A673 (cell line): ENCODE measurements at regions not wholly inside any gene's neighbourhood (a gene's known extent, or its start where the extent isn't known, plus 50 kb on each side); places are given as distances from the start of the nearest gene placed in this dataset.

Source experiments
- BruUV-seq: library from RNA; stranded (reverse); fragments of 400-500 nt; replicated peaks from 2 replicates; lab custom pipeline; 2021; lab: Mats Ljungman, UMichigan
- CTCF ChIA-PET: fragments of 300-600 bp; sonication (Branson Sonifier 250); formaldehyde crosslinking; loops from one replicate; lab custom pipeline; 2022; ENCODE audit warnings: antibody characterized with exemption; lab: Charles Lee
- POLR2A ChIA-PET: fragments of 300-600 bp; sonication (Branson Sonifier 250); formaldehyde crosslinking; loops from one replicate; lab custom pipeline; 2022; ENCODE audit warnings: antibody characterized with exemption; ENCODE audit not compliant: low non-redundant PET; lab: Charles Lee
- DNase-seq: peaks from one replicate; pipeline ENCODE4 v3.0.0-alpha.2; 2015; ENCODE audit warnings: low spot score
- H3K27ac ChIP-seq: fragments of 200-600 bp; sonication (generic); 2 replicates; pipeline ENCODE4 v1.5.1; 2016; ENCODE audit warnings: mixed run types, low read depth, mild to moderate bottlenecking, mixed read lengths, antibody characterized with exemption, low read length; ENCODE audit not compliant: poor library complexity, severe bottlenecking
- H3K27me3 ChIP-seq: fragments of 200-600 bp; sonication (generic); replicated peaks from 2 replicates; pipeline ENCODE4 v1.6.1; 2017; ENCODE audit warnings: mixed run types, low read depth, mild to moderate bottlenecking, mixed read lengths, antibody characterized with exemption, low read length; ENCODE audit not compliant: insufficient read depth, poor library complexity
- H3K36me3 ChIP-seq: fragments of 200-600 bp; sonication (generic); 2 replicates; pipeline ENCODE4 v1.6.1; 2016; ENCODE audit warnings: mixed run types, mild to moderate bottlenecking, mixed read lengths, antibody characterized with exemption, low read length; ENCODE audit not compliant: insufficient read depth, poor library complexity, severe bottlenecking
- H3K4me1 ChIP-seq: fragments of 200-600 bp; sonication (generic); 2 replicates; pipeline ENCODE4 v1.6.1; 2017; ENCODE audit warnings: mixed run types, mild to moderate bottlenecking, mixed read lengths, antibody characterized with exemption, low read length; ENCODE audit not compliant: insufficient read depth, poor library complexity, severe bottlenecking
- H3K4me3 ChIP-seq: fragments of 200-600 bp; sonication (generic); 2 replicates; pipeline ENCODE4 v1.5.1; 2016; ENCODE audit warnings: low read depth, mixed run types, mild to moderate bottlenecking, mixed read lengths, low read length; ENCODE audit not compliant: poor library complexity, severe bottlenecking
- H3K9me3 ChIP-seq: fragments of 200-600 bp; sonication (generic); 2 replicates; pipeline ENCODE4 v1.6.1; 2016; ENCODE audit warnings: mixed run types, low read depth, mild to moderate bottlenecking, mixed read lengths, antibody characterized with exemption, low read length; ENCODE audit not compliant: poor library complexity, severe bottlenecking
- EZH2 ChIP-seq: fragments of 200-600 bp; sonication (generic); IDR thresholded peaks from 2 replicates; pipeline ENCODE4 v1.6.1; 2017; ENCODE audit warnings: borderline replicate concordance, low read depth, mild to moderate bottlenecking, mixed read lengths, antibody characterized with exemption, low read length; ENCODE audit not compliant: poor library complexity, severe bottlenecking
- intact Hi-C: fragments of 100-400 bp; cut with micrococcal nuclease; formaldehyde crosslinking; loops from one replicate; pipeline ENCODE4 v1.10.0; 2022; ENCODE audit not compliant: unreplicated experiment
- TF ChIP-seq, protein P1 (sequence below): fragments of 300-800, 200-600 bp; sonication (generic); conservative IDR thresholded peaks from 2 replicates; pipeline ENCODE4 v1.5.1; 2017; ENCODE audit warnings: low read depth, mild to moderate bottlenecking, antibody characterized with exemption, low read length, moderate library complexity, mixed read lengths

DNA sequence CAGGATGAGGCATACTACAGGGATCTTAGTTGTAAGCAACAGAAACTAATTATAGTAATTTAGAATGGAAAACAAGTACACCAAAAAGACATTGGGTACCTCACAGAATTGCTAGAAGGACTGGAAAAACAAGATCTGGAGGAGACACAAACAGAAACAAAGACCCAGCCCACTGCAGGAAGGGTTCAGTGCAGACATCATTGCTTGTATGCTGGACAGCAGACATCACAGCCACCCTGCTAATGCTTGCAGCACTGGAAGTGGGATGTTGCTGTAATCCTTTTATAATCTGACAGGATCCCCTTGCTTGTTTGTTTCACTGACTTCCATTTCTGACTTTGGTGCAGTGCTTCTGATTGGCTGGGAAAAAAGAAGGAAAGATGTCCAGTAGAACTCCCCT, 111.4 kb upstream of the ZNF678 start:
- no peak for TF ChIP-seq EZH2
- TF ChIP-seq, protein P1, sequence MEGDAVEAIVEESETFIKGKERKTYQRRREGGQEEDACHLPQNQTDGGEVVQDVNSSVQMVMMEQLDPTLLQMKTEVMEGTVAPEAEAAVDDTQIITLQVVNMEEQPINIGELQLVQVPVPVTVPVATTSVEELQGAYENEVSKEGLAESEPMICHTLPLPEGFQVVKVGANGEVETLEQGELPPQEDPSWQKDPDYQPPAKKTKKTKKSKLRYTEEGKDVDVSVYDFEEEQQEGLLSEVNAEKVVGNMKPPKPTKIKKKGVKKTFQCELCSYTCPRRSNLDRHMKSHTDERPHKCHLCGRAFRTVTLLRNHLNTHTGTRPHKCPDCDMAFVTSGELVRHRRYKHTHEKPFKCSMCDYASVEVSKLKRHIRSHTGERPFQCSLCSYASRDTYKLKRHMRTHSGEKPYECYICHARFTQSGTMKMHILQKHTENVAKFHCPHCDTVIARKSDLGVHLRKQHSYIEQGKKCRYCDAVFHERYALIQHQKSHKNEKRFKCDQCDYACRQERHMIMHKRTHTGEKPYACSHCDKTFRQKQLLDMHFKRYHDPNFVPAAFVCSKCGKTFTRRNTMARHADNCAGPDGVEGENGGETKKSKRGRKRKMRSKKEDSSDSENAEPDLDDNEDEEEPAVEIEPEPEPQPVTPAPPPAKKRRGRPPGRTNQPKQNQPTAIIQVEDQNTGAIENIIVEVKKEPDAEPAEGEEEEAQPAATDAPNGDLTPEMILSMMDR, result no peak
- no peaks in the 10 kb centered on the region for H3K36me3 ChIP-seq
- no peaks in the 10 kb centered on the region for H3K9me3 ChIP-seq
- peaks cover 10% of the 10 kb centered on the region for H3K4me1 ChIP-seq
- BruUV-seq, result no TSS peak
- no peak overlapping the region for H3K4me3 ChIP-seq
- no peak for DNase-seq
- peaks cover 25% of the 10 kb centered on the region for H3K27me3 ChIP-seq
- ChIA-PET CTCF (no interaction called here), POLR2A (no interaction called here)
- no peak overlapping the region for H3K27ac ChIP-seq
- intact Hi-C loops, result no loop called here

DNA sequence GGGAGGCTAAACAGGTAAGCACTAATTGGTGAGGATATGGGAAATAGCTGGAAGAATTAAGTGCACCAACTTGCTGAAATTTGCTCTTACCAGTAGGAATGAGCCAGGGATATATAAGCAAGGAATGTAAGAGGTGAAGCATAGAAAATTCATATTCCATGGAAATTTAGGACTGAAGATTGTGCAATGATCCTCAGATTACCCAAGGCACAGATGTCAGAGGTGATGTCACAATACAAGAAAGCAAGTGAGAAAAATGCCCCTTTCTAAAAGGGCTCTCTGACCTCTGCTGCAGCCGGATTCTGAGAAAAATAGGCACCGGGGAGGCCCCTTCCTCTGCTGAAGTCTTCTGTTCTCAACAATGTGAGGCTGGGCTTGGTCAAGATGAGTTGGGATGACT, 112.3 kb upstream of the ZNF678 start:
- no peaks in the 10 kb centered on the region for H3K9me3 ChIP-seq
- H3K27me3 ChIP-seq, result peaks cover 18% of the 10 kb centered on the region
- H3K4me3 ChIP-seq, result no peak overlapping the region
- intact Hi-C loops, result no loop called here
- TF ChIP-seq, protein P1, result no peak
- no peak for TF ChIP-seq EZH2
- BruUV-seq, result no TSS peak
- no peak for DNase-seq
- peaks cover 10% of the 10 kb centered on the region for H3K4me1 ChIP-seq
- no peak overlapping the region for H3K27ac ChIP-seq
- CTCF ChIA-PET, result no interaction called here
- no peaks in the 10 kb centered on the region for H3K36me3 ChIP-seq
- POLR2A ChIA-PET, result no interaction called here

DNA sequence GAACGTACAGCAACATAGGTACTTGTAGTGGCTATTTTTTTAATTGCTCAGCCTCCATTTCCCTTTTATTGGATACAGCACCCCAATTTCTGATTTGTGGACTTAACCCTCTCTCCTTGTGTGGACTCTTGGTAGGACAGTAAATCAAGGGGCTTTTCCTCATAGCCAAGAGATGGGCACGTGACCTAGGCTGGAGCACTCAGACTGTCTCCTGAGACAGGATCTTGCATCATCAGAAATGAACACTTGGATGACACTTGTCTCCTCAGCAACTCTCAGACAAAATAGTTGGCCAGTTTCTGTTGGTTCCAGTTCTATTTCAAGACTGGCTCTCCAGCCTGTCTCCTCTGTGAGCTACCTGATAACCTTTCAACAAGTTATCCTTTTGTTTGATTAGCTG, 112.9 kb upstream of the ZNF678 start:
- TF ChIP-seq, protein P1, result no peak
- no peak for TF ChIP-seq EZH2
- intact Hi-C loops, result no loop called here
- POLR2A ChIA-PET, result no interaction called here
- Histone ChIP-seq H3K36me3 (no peaks in the 10 kb centered on the region), H3K27me3 (peaks cover 14% of the 10 kb centered on the region), H3K27ac (no peak overlapping the region), H3K4me1 (peaks cover 10% of the 10 kb centered on the region), H3K9me3 (no peaks in the 10 kb centered on the region), H3K4me3 (no peak overlapping the region)
- no peak for DNase-seq
- BruUV-seq, result no TSS peak
- CTCF ChIA-PET, result no interaction called here
